ENCODE measurements at regions not wholly inside any gene's neighbourhood (a gene's known extent, or its start where the extent isn't known, plus 50 kb on each side); places are given as distances from the start of the nearest gene placed in this dataset.

- no peak overlapping the region for H3K4me3 Mint-ChIP-seq
- peaks cover 4% of the 10 kb centered on the region for H3K9me3 Mint-ChIP-seq
- intact Hi-C loops (cut with micrococcal nuclease), result no loop called here
- H3K27me3 Mint-ChIP-seq, result no peaks in the 10 kb centered on the region
- no peaks in the 10 kb centered on the region for H3K4me1 Mint-ChIP-seq (ENCODE audit: low read depth)
- DNase-seq, result no peak
- no peak for ATAC-seq
- ChIA-PET CTCF (no interaction called here), POLR2A (no interaction called here)
- H3K36me3 Mint-ChIP-seq (ENCODE audit: low read depth), result peaks cover 1% of the 10 kb centered on the region
- TF ChIP-seq, protein P1, sequence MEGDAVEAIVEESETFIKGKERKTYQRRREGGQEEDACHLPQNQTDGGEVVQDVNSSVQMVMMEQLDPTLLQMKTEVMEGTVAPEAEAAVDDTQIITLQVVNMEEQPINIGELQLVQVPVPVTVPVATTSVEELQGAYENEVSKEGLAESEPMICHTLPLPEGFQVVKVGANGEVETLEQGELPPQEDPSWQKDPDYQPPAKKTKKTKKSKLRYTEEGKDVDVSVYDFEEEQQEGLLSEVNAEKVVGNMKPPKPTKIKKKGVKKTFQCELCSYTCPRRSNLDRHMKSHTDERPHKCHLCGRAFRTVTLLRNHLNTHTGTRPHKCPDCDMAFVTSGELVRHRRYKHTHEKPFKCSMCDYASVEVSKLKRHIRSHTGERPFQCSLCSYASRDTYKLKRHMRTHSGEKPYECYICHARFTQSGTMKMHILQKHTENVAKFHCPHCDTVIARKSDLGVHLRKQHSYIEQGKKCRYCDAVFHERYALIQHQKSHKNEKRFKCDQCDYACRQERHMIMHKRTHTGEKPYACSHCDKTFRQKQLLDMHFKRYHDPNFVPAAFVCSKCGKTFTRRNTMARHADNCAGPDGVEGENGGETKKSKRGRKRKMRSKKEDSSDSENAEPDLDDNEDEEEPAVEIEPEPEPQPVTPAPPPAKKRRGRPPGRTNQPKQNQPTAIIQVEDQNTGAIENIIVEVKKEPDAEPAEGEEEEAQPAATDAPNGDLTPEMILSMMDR (IDR thresholded peaks at IDR 0.05), result no peak
- H3K27ac Mint-ChIP-seq, result no peak overlapping the region
Measured at GRCh38 chr3:3902161-3902560, 102.9 kb downstream of the LRRN1 start.

- Mint-ChIP-seq H3K27me3 (no peaks in the 10 kb centered on the region), H3K4me3 (no peak overlapping the region), H3K4me1 (ENCODE audit: low read depth) (no peaks in the 10 kb centered on the region), H3K36me3 (ENCODE audit: low read depth) (peaks cover 2% of the 10 kb centered on the region), H3K27ac (no peak overlapping the region), H3K9me3 (no peaks in the 10 kb centered on the region)
- POLR2A ChIA-PET, result no interaction called here
- intact Hi-C loops (cut with micrococcal nuclease), result no loop called here
- DNase-seq (no peak), ATAC-seq (no peak)
- TF ChIP-seq, protein P1 (IDR thresholded peaks at IDR 0.05), result no peak
- CTCF ChIA-PET, result no interaction called here
Measured at GRCh38 chr3:3906171-3906570, 106.9 kb downstream of the LRRN1 start.

GRCh38 chr3:3907023-3907422 lies 107.8 kb downstream of the LRRN1 start:
- Mint-ChIP-seq H3K27ac (no peak overlapping the region), H3K4me3 (no peak overlapping the region), H3K36me3 (ENCODE audit: low read depth) (peaks cover 2% of the 10 kb centered on the region), H3K9me3 (no peaks in the 10 kb centered on the region), H3K4me1 (ENCODE audit: low read depth) (no peaks in the 10 kb centered on the region), H3K27me3 (no peaks in the 10 kb centered on the region)
- TF ChIP-seq, protein P1 (IDR thresholded peaks at IDR 0.05), result no peak
- no peak for ATAC-seq
- DNase-seq, result no peak
- ChIA-PET POLR2A (no interaction called here), CTCF (no interaction called here)
- intact Hi-C loops (cut with micrococcal nuclease), result no loop called here

GRCh38 chr3:3918763-3919162 lies 119.5 kb downstream of the LRRN1 start:
- TF ChIP-seq, protein P1 (IDR thresholded peaks at IDR 0.05), result no peak
- DNase-seq (no peak), ATAC-seq (no peak)
- intact Hi-C loops (cut with micrococcal nuclease), result no loop called here
- CTCF ChIA-PET, result no interaction called here
- Mint-ChIP-seq H3K27me3 (no peaks in the 10 kb centered on the region), H3K4me3 (no peak overlapping the region), H3K36me3 (ENCODE audit: low read depth) (no peaks in the 10 kb centered on the region), H3K4me1 (ENCODE audit: low read depth) (no peaks in the 10 kb centered on the region), H3K9me3 (no peaks in the 10 kb centered on the region), H3K27ac (no peak overlapping the region)
- POLR2A ChIA-PET, result no interaction called here

DNA sequence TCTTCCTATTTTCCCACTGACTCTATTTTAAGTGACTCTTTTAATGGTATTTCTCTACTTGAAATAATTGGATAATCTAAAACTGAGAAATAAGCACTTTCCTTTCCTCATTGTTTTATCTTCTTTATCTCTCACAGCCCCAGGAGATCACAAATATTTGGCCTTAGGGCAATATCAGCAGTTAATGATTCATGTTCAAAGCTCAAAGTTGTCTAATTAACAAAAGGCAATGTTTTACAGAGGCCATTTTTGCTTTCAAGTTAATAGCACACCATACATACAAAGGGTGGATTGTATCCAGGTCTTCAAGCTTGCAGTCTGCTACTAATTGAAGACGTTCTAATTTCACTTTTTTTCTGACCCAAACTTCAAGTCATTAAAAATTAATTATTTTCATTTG lies 120.1 kb downstream of the LRRN1 start:
- Mint-ChIP-seq H3K4me3 (no peak overlapping the region), H3K27me3 (no peaks in the 10 kb centered on the region), H3K4me1 (ENCODE audit: low read depth) (no peaks in the 10 kb centered on the region), H3K9me3 (no peaks in the 10 kb centered on the region), H3K36me3 (ENCODE audit: low read depth) (no peaks in the 10 kb centered on the region), H3K27ac (no peak overlapping the region)
- no peak for ATAC-seq
- ChIA-PET POLR2A (no interaction called here), CTCF (no interaction called here)
- DNase-seq, result no peak
- intact Hi-C loops (cut with micrococcal nuclease), result no loop called here
- TF ChIP-seq, protein P1 (IDR thresholded peaks at IDR 0.05), result no peak
